ENCODE measurements at regions not wholly inside any gene's neighbourhood (a gene's known extent, or its start where the extent isn't known, plus 50 kb on each side); places are given as distances from the start of the nearest gene placed in this dataset.
"Not testable (repeated sequence)": the region's sequence is repeated elsewhere in the genome, so short reads cannot be mapped to it uniquely, and the experiment has no call there.

GRCh38 chr3:135596563-135596962 is 369.0 kb upstream of the PPP2R3A start:
- no peaks in the 10 kb centered on the region for H3K9me3 ChIP-seq (ENCODE audit: control insufficient read depth, insufficient read depth, low read length)
- H3K36me3 ChIP-seq (ENCODE audit: control insufficient read depth, insufficient read depth, low read length) = no peaks in the 10 kb centered on the region
- H3K4me1 ChIP-seq (ENCODE audit: control insufficient read depth, insufficient read depth, low read length) = peaks cover 29% of the 10 kb centered on the region
- H3K27me3 ChIP-seq (ENCODE audit: control insufficient read depth, insufficient read depth, low read length) = no peaks in the 10 kb centered on the region
- no peak overlapping the region for H3K4me3 ChIP-seq (ENCODE audit: low read depth, low read length)
- no peak overlapping the region for H3K27ac ChIP-seq (ENCODE audit: low read depth, low read length)
- no peak overlapping the region for H3K9ac ChIP-seq (ENCODE audit: low read depth, low read length)

GRCh38 chr3:135597855-135598254 is 367.7 kb upstream of the PPP2R3A start:
- no peak overlapping the region for H3K27ac ChIP-seq (ENCODE audit: low read depth, low read length)
- no peaks in the 10 kb centered on the region for H3K9me3 ChIP-seq (ENCODE audit: control insufficient read depth, insufficient read depth, low read length)
- H3K27me3 ChIP-seq (ENCODE audit: control insufficient read depth, insufficient read depth, low read length) = no peaks in the 10 kb centered on the region
- peaks cover 29% of the 10 kb centered on the region for H3K4me1 ChIP-seq (ENCODE audit: control insufficient read depth, insufficient read depth, low read length)
- H3K4me3 ChIP-seq (ENCODE audit: low read depth, low read length) = no peak overlapping the region
- H3K9ac ChIP-seq (ENCODE audit: low read depth, low read length) = no peak overlapping the region
- no peaks in the 10 kb centered on the region for H3K36me3 ChIP-seq (ENCODE audit: control insufficient read depth, insufficient read depth, low read length)

GRCh38 chr3:135598597-135598996 is 366.9 kb upstream of the PPP2R3A start:
- no peak overlapping the region for H3K9ac ChIP-seq (ENCODE audit: low read depth, low read length)
- peaks cover 2% of the 10 kb centered on the region for H3K9me3 ChIP-seq (ENCODE audit: control insufficient read depth, insufficient read depth, low read length)
- H3K27ac ChIP-seq (ENCODE audit: low read depth, low read length) = no peak overlapping the region
- no peaks in the 10 kb centered on the region for H3K36me3 ChIP-seq (ENCODE audit: control insufficient read depth, insufficient read depth, low read length)
- no peaks in the 10 kb centered on the region for H3K27me3 ChIP-seq (ENCODE audit: control insufficient read depth, insufficient read depth, low read length)
- peaks cover 29% of the 10 kb centered on the region for H3K4me1 ChIP-seq (ENCODE audit: control insufficient read depth, insufficient read depth, low read length)
- no peak overlapping the region for H3K4me3 ChIP-seq (ENCODE audit: low read depth, low read length)

- H3K27ac ChIP-seq (ENCODE audit: low read depth, low read length); H3K9ac ChIP-seq (ENCODE audit: low read depth, low read length); H3K27me3 ChIP-seq (ENCODE audit: control insufficient read depth, insufficient read depth, low read length); H3K9me3 ChIP-seq (ENCODE audit: control insufficient read depth, insufficient read depth, low read length); H3K4me3 ChIP-seq (ENCODE audit: low read depth, low read length); H3K36me3 ChIP-seq (ENCODE audit: control insufficient read depth, insufficient read depth, low read length): not testable (repeated sequence)
- peaks cover 13% of the 10 kb centered on the region for H3K4me1 ChIP-seq (ENCODE audit: control insufficient read depth, insufficient read depth, low read length)
These were observed 361.0 kb upstream of the PPP2R3A start for GRCh38 chr3:135604512-135604911.

GRCh38 chr3:135618123-135618522 is 347.4 kb upstream of the PPP2R3A start:
- Histone ChIP-seq H3K4me1 (ENCODE audit: control insufficient read depth, insufficient read depth, low read length) (no peaks in the 10 kb centered on the region), H3K4me3 (ENCODE audit: low read depth, low read length) (no peak overlapping the region), H3K9ac (ENCODE audit: low read depth, low read length) (no peak overlapping the region), H3K36me3 (ENCODE audit: control insufficient read depth, insufficient read depth, low read length) (no peaks in the 10 kb centered on the region), H3K27ac (ENCODE audit: low read depth, low read length) (no peak overlapping the region), H3K9me3 (ENCODE audit: control insufficient read depth, insufficient read depth, low read length) (no peaks in the 10 kb centered on the region), H3K27me3 (ENCODE audit: control insufficient read depth, insufficient read depth, low read length) (no peaks in the 10 kb centered on the region)

GRCh38 chr3:135621184-135621920 is 344.2 kb upstream of the PPP2R3A start:
- H3K9me3 ChIP-seq (ENCODE audit: control insufficient read depth, insufficient read depth, low read length) = no peaks in the 10 kb centered on the region
- no peak overlapping the region for H3K9ac ChIP-seq (ENCODE audit: low read depth, low read length)
- no peaks in the 10 kb centered on the region for H3K27me3 ChIP-seq (ENCODE audit: control insufficient read depth, insufficient read depth, low read length)
- H3K27ac ChIP-seq (ENCODE audit: low read depth, low read length) = no peak overlapping the region
- no peaks in the 10 kb centered on the region for H3K4me1 ChIP-seq (ENCODE audit: control insufficient read depth, insufficient read depth, low read length)
- no peak overlapping the region for H3K4me3 ChIP-seq (ENCODE audit: low read depth, low read length)
- no peaks in the 10 kb centered on the region for H3K36me3 ChIP-seq (ENCODE audit: control insufficient read depth, insufficient read depth, low read length)

GRCh38 chr3:135622215-135622614 is 343.3 kb upstream of the PPP2R3A start:
- no peaks in the 10 kb centered on the region for H3K27me3 ChIP-seq (ENCODE audit: control insufficient read depth, insufficient read depth, low read length)
- H3K4me1 ChIP-seq (ENCODE audit: control insufficient read depth, insufficient read depth, low read length) = no peaks in the 10 kb centered on the region
- H3K9ac ChIP-seq (ENCODE audit: low read depth, low read length) = no peak overlapping the region
- H3K36me3 ChIP-seq (ENCODE audit: control insufficient read depth, insufficient read depth, low read length) = no peaks in the 10 kb centered on the region
- no peak overlapping the region for H3K4me3 ChIP-seq (ENCODE audit: low read depth, low read length)
- no peaks in the 10 kb centered on the region for H3K9me3 ChIP-seq (ENCODE audit: control insufficient read depth, insufficient read depth, low read length)
- no peak overlapping the region for H3K27ac ChIP-seq (ENCODE audit: low read depth, low read length)

- no peaks in the 10 kb centered on the region for H3K4me1 ChIP-seq (ENCODE audit: control insufficient read depth, insufficient read depth, low read length)
- H3K27ac ChIP-seq (ENCODE audit: low read depth, low read length) = no peak overlapping the region
- no peak overlapping the region for H3K4me3 ChIP-seq (ENCODE audit: low read depth, low read length)
- H3K27me3 ChIP-seq (ENCODE audit: control insufficient read depth, insufficient read depth, low read length) = no peaks in the 10 kb centered on the region
- H3K36me3 ChIP-seq (ENCODE audit: control insufficient read depth, insufficient read depth, low read length) = no peaks in the 10 kb centered on the region
- H3K9me3 ChIP-seq (ENCODE audit: control insufficient read depth, insufficient read depth, low read length) = no peaks in the 10 kb centered on the region
- no peak overlapping the region for H3K9ac ChIP-seq (ENCODE audit: low read depth, low read length)
These were observed 342.9 kb upstream of the PPP2R3A start for GRCh38 chr3:135622656-135623055.

- no peaks in the 10 kb centered on the region for H3K36me3 ChIP-seq (ENCODE audit: control insufficient read depth, insufficient read depth, low read length)
- no peak overlapping the region for H3K27ac ChIP-seq (ENCODE audit: low read depth, low read length)
- H3K9ac ChIP-seq (ENCODE audit: low read depth, low read length) = no peak overlapping the region
- no peaks in the 10 kb centered on the region for H3K27me3 ChIP-seq (ENCODE audit: control insufficient read depth, insufficient read depth, low read length)
- no peak overlapping the region for H3K4me3 ChIP-seq (ENCODE audit: low read depth, low read length)
- no peaks in the 10 kb centered on the region for H3K9me3 ChIP-seq (ENCODE audit: control insufficient read depth, insufficient read depth, low read length)
- no peaks in the 10 kb centered on the region for H3K4me1 ChIP-seq (ENCODE audit: control insufficient read depth, insufficient read depth, low read length)
These were observed 342.0 kb upstream of the PPP2R3A start for GRCh38 chr3:135623558-135623957.

GRCh38 chr3:135627057-135627456 is 338.5 kb upstream of the PPP2R3A start:
- H3K4me3 ChIP-seq (ENCODE audit: low read depth, low read length) = no peak overlapping the region
- no peaks in the 10 kb centered on the region for H3K9me3 ChIP-seq (ENCODE audit: control insufficient read depth, insufficient read depth, low read length)
- no peak overlapping the region for H3K9ac ChIP-seq (ENCODE audit: low read depth, low read length)
- no peaks in the 10 kb centered on the region for H3K4me1 ChIP-seq (ENCODE audit: control insufficient read depth, insufficient read depth, low read length)
- H3K36me3 ChIP-seq (ENCODE audit: control insufficient read depth, insufficient read depth, low read length) = no peaks in the 10 kb centered on the region
- no peak overlapping the region for H3K27ac ChIP-seq (ENCODE audit: low read depth, low read length)
- H3K27me3 ChIP-seq (ENCODE audit: control insufficient read depth, insufficient read depth, low read length) = no peaks in the 10 kb centered on the region

- Histone ChIP-seq H3K27ac (ENCODE audit: low read depth, low read length) (no peak overlapping the region), H3K9me3 (ENCODE audit: control insufficient read depth, insufficient read depth, low read length) (no peaks in the 10 kb centered on the region), H3K27me3 (ENCODE audit: control insufficient read depth, insufficient read depth, low read length) (no peaks in the 10 kb centered on the region)
These were observed 335.7 kb upstream of the PPP2R3A start for GRCh38 chr3:135629701-135630408.

More at GRCh38 chr3:135629701-135630408, 335.7 kb upstream of the PPP2R3A start:
- Histone ChIP-seq H3K4me3 (ENCODE audit: low read depth, low read length) (no peak overlapping the region), H3K4me1 (ENCODE audit: control insufficient read depth, insufficient read depth, low read length) (no peaks in the 10 kb centered on the region), H3K9ac (ENCODE audit: low read depth, low read length) (no peak overlapping the region), H3K36me3 (ENCODE audit: control insufficient read depth, insufficient read depth, low read length) (no peaks in the 10 kb centered on the region)
